Adrenal gland (tissue), 5 donors: ENCODE measurements at regions not wholly inside any gene's neighbourhood (a gene's known extent, or its start where the extent isn't known, plus 50 kb on each side); places are given as distances from the start of the nearest gene placed in this dataset.
"Not testable (repeated sequence)": the region's sequence is repeated elsewhere in the genome, so short reads cannot be mapped to it uniquely, and the experiment has no call there.

Source experiments
- POLR2A ChIP-seq, 2 donors: fragments of 450-650 bp; IDR thresholded peaks; one replicate each; pipeline ENCODE4 v1.6.1; 2017; ENCODE audit warnings: antibody characterized with exemption in 2 of 2, mild to moderate bottlenecking in 2 of 2, moderate library complexity in 1 of 2
- TF ChIP-seq, protein P1 (sequence below), 6 experiments: fragments of 450-650 bp in 4 of 6; fragments of 200-600 bp in 2 of 6; sonication (generic) in 1 of 6; IDR thresholded peaks; 1 replicate in 5 of 6; 2 replicates in 1 of 6; pipeline versions ENCODE4 v1.5.1 to v1.8.0; 2016 to 2021; ENCODE audit warnings: antibody characterized with exemption in 6 of 6, mild to moderate bottlenecking in 2 of 6, moderate library complexity in 1 of 6
- donor health status: DM: no; HTN: no; CAD: no.

DNA sequence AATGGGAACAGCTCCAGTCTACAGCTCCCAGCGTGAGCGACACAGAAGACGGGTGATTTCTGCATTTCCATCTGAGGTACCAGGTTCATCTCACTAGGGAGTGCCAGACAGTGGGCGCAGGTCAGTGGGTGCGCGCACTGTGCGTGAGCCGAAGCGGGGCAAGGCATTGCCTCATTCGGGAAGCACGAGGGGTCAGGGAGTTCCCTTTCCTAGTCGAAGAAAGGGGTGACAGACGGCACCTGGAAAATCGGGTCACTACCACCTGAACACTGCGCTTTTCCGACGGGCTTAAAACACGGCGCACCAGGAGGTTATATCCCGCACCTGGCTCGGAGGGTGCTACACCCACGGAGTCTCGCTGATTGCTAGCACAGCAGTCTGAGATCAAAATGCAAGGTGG, 390.3 kb downstream of the GLUD2 start:
- TF ChIP-seq, protein P1, sequence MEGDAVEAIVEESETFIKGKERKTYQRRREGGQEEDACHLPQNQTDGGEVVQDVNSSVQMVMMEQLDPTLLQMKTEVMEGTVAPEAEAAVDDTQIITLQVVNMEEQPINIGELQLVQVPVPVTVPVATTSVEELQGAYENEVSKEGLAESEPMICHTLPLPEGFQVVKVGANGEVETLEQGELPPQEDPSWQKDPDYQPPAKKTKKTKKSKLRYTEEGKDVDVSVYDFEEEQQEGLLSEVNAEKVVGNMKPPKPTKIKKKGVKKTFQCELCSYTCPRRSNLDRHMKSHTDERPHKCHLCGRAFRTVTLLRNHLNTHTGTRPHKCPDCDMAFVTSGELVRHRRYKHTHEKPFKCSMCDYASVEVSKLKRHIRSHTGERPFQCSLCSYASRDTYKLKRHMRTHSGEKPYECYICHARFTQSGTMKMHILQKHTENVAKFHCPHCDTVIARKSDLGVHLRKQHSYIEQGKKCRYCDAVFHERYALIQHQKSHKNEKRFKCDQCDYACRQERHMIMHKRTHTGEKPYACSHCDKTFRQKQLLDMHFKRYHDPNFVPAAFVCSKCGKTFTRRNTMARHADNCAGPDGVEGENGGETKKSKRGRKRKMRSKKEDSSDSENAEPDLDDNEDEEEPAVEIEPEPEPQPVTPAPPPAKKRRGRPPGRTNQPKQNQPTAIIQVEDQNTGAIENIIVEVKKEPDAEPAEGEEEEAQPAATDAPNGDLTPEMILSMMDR (IDR thresholded peaks at IDR 0.05), result not testable (repeated sequence)
- not testable (repeated sequence) for TF ChIP-seq POLR2A (IDR thresholded peaks at IDR 0.05)
